ENCODE measurements at regions not wholly inside any gene's neighbourhood (a gene's known extent, or its start where the extent isn't known, plus 50 kb on each side); places are given as distances from the start of the nearest gene placed in this dataset.

DNA sequence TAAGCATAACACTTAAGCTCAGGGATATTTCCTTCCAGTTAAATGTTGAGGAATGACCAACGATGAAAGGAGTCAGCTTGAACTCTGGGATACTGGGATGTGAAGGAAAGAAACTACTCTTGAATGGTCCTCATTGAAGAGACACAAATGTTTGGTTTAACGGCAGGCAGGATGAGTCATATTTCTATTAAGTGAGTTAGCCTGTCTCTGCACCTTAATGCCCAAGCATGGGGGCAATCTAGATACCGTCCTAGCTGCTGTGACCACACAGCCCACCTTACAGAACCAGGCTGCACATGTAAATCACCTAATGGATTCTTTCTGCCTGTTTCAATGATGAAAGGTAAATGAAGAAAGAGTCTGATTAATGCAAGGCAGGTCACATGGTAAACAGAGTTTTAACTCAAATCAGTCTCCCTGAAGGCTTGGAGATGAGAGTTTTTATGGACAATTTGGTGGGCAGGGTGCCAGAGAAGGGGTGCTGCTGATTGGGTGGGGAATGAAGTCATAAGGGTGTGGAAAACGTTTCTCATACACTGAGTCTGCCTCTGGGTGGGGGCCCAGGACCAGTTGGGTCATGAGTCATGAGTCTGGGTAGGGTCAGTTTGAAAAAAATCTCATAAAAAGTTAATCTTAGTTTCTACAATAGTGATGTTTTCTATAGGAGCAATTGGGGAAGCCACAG, 144.6 kb upstream of the MMADHC start:
- Histone ChIP-seq H3K4me3 (ENCODE audit: low read length) (no peak overlapping the region), H3K4me1 (ENCODE audit: control insufficient read depth, insufficient read depth, low read length) (no peaks in the 10 kb centered on the region), H3K27me3 (ENCODE audit: control insufficient read depth, insufficient read depth, low read length) (no peaks in the 10 kb centered on the region), H3K36me3 (ENCODE audit: control insufficient read depth, insufficient read depth, low read length) (no peaks in the 10 kb centered on the region), H3K27ac (ENCODE audit: low read length) (no peak overlapping the region), H3K9me3 (ENCODE audit: control insufficient read depth, insufficient read depth, low read length) (no peaks in the 10 kb centered on the region)
- Mint-ChIP-seq H3K4me1 (no peaks in the 10 kb centered on the region), H3K27me3 (ENCODE audit: low read depth in 2 of 2) (no peaks in the 10 kb centered on the region), H3K27ac (no peak overlapping the region), H3K9me3 (peaks cover 9 to 10% of the 10 kb centered on the region in 2 donors), H3K36me3 (no peaks in the 10 kb centered on the region), H3K4me3 (no peak overlapping the region)
- TF ChIP-seq, protein P1, sequence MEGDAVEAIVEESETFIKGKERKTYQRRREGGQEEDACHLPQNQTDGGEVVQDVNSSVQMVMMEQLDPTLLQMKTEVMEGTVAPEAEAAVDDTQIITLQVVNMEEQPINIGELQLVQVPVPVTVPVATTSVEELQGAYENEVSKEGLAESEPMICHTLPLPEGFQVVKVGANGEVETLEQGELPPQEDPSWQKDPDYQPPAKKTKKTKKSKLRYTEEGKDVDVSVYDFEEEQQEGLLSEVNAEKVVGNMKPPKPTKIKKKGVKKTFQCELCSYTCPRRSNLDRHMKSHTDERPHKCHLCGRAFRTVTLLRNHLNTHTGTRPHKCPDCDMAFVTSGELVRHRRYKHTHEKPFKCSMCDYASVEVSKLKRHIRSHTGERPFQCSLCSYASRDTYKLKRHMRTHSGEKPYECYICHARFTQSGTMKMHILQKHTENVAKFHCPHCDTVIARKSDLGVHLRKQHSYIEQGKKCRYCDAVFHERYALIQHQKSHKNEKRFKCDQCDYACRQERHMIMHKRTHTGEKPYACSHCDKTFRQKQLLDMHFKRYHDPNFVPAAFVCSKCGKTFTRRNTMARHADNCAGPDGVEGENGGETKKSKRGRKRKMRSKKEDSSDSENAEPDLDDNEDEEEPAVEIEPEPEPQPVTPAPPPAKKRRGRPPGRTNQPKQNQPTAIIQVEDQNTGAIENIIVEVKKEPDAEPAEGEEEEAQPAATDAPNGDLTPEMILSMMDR (IDR thresholded peaks at IDR 0.05), result no peak
- DNase-seq (no peak), ATAC-seq (no peak)
- intact Hi-C loops (cut with micrococcal nuclease), result no loop called here
- 65% methylated on average over 4 of the region's 4 CpGs for WGBS (ENCODE audit: insufficient coverage)

DNA sequence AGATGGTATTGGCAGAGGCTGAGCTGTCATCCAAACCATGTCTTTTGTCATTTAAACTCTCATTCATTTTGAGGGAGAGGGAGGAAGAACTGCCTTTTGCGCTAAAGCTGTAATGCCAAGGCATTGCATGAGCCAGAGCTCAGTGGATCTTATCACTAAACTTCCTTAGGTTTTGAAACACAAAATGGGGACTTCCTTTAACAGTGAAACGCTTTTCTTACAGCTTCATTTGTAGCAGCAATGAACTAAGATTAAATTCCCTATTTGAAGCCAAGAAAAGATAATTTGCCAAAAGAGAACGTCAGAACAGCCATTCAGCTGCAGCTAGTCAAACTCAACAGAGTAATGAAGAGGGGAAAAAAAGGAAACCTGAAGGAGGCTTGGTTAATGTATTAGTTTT, 143.5 kb upstream of the MMADHC start:
- DNase-seq (no peak), ATAC-seq (no peak)
- Mint-ChIP-seq H3K4me1 (no peaks in the 10 kb centered on the region), H3K4me3 (no peak overlapping the region), H3K9me3 (peaks cover 5 to 11% of the 10 kb centered on the region in 2 donors), H3K36me3 (no peaks in the 10 kb centered on the region), H3K27me3 (ENCODE audit: low read depth in 2 of 2) (no peaks in the 10 kb centered on the region), H3K27ac (no peak overlapping the region)
- 64% methylated on average over 3 of the region's 3 CpGs for WGBS (ENCODE audit: insufficient coverage)
- Histone ChIP-seq H3K4me3 (ENCODE audit: low read length) (no peak overlapping the region), H3K27ac (ENCODE audit: low read length) (no peak overlapping the region), H3K4me1 (ENCODE audit: control insufficient read depth, insufficient read depth, low read length) (no peaks in the 10 kb centered on the region), H3K36me3 (ENCODE audit: control insufficient read depth, insufficient read depth, low read length) (no peaks in the 10 kb centered on the region), H3K27me3 (ENCODE audit: control insufficient read depth, insufficient read depth, low read length) (no peaks in the 10 kb centered on the region), H3K9me3 (ENCODE audit: control insufficient read depth, insufficient read depth, low read length) (no peaks in the 10 kb centered on the region)
- TF ChIP-seq, protein P1 (IDR thresholded peaks at IDR 0.05), result no peak
- intact Hi-C loops (cut with micrococcal nuclease), result no loop called here

- WGBS (ENCODE audit: insufficient coverage), result 79% methylated on average over 3 of the region's 3 CpGs
- H3K4me1 Mint-ChIP-seq, result no peaks in the 10 kb centered on the region
- H3K27ac Mint-ChIP-seq, result no peak overlapping the region
- Histone ChIP-seq H3K27ac (ENCODE audit: low read length) (no peak overlapping the region), H3K4me3 (ENCODE audit: low read length) (no peak overlapping the region), H3K36me3 (ENCODE audit: control insufficient read depth, insufficient read depth, low read length) (no peaks in the 10 kb centered on the region), H3K9me3 (ENCODE audit: control insufficient read depth, insufficient read depth, low read length) (no peaks in the 10 kb centered on the region), H3K4me1 (ENCODE audit: control insufficient read depth, insufficient read depth, low read length) (no peaks in the 10 kb centered on the region), H3K27me3 (ENCODE audit: control insufficient read depth, insufficient read depth, low read length) (no peaks in the 10 kb centered on the region)
- no peak for DNase-seq
- H3K36me3 Mint-ChIP-seq, result no peaks in the 10 kb centered on the region
- TF ChIP-seq, protein P1 (IDR thresholded peaks at IDR 0.05), result no peak
- peaks cover 7 to 10% of the 10 kb centered on the region in 2 donors for H3K9me3 Mint-ChIP-seq
- H3K27me3 Mint-ChIP-seq (ENCODE audit: low read depth in 2 of 2), result no peaks in the 10 kb centered on the region
- intact Hi-C loops (cut with micrococcal nuclease), result no loop called here
- no peak overlapping the region for H3K4me3 Mint-ChIP-seq
- no peak for ATAC-seq
These were observed 142.0 kb upstream of the MMADHC start for GRCh38 chr2:149729586-149729985.

DNA sequence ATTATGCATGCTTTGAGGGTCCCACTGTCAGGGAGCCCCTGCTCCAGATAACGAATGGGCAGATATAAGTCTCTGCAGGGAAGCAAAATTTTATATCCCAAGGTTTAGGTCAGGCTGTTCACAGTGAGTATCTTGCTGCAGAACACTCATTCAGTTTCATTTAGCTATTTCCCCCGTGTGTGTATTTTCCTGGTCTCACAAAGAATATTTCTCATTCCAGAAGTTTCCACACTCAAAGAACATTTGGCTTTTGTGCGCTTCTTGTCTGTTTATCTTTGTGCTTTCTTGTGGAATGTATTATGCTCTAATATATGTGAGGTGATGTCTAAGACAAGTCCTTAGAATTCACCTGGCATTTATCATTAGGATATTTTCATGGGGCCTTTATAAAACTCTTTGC, 140.4 kb upstream of the MMADHC start:
- H3K36me3 ChIP-seq (ENCODE audit: control insufficient read depth, insufficient read depth, low read length), result no peaks in the 10 kb centered on the region
- WGBS (ENCODE audit: insufficient coverage), result 83% methylated on average over 3 of the region's 3 CpGs
- H3K4me1 ChIP-seq (ENCODE audit: control insufficient read depth, insufficient read depth, low read length), result no peaks in the 10 kb centered on the region
- intact Hi-C loops (cut with micrococcal nuclease), result no loop called here
- TF ChIP-seq, protein P1 (IDR thresholded peaks at IDR 0.05), result no peak
- no peak overlapping the region for H3K4me3 Mint-ChIP-seq
- H3K4me1 Mint-ChIP-seq, result no peaks in the 10 kb centered on the region
- no peak overlapping the region for H3K4me3 ChIP-seq (ENCODE audit: low read length)
- H3K36me3 Mint-ChIP-seq, result no peaks in the 10 kb centered on the region
- ATAC-seq, result no peak
- H3K27me3 Mint-ChIP-seq (ENCODE audit: low read depth in 2 of 2), result no peaks in the 10 kb centered on the region
- no peaks in the 10 kb centered on the region for H3K27me3 ChIP-seq (ENCODE audit: control insufficient read depth, insufficient read depth, low read length)
- H3K27ac ChIP-seq (ENCODE audit: low read length), result no peak overlapping the region
- H3K9me3 ChIP-seq (ENCODE audit: control insufficient read depth, insufficient read depth, low read length), result no peaks in the 10 kb centered on the region
- DNase-seq, result no peak
- peaks cover 9 to 12% of the 10 kb centered on the region in 2 donors for H3K9me3 Mint-ChIP-seq
- H3K27ac Mint-ChIP-seq, result no peak overlapping the region
